Brain microvascular endothelial cell (primary cell): ENCODE measurements at regions not wholly inside any gene's neighbourhood (a gene's known extent, or its start where the extent isn't known, plus 50 kb on each side); places are given as distances from the start of the nearest gene placed in this dataset.

Source experiments
- DNase-seq: peaks from one replicate; pipeline ENCODE4 v3.0.0-alpha.2; 2020
- H3K27ac ChIP-seq: fragments of 250-450 bp; sonication (Bioruptor Pico); 2 replicates; pipeline ENCODE4 v1.5.1; 2020; ENCODE audit warnings: mild to moderate bottlenecking, moderate library complexity
- H3K27me3 ChIP-seq: fragments of 250-450 bp; sonication (Bioruptor Pico); replicated peaks from 2 replicates; pipeline ENCODE4 v1.5.1; 2020; ENCODE audit warnings: mild to moderate bottlenecking
- H3K36me3 ChIP-seq: fragments of 250-450 bp; sonication (Bioruptor Pico); replicated peaks from 2 replicates; pipeline ENCODE4 v1.5.1; 2020; ENCODE audit warnings: mild to moderate bottlenecking
- H3K4me3 ChIP-seq: 2 replicates; pipeline ENCODE4 v1.5.1; 2011; ENCODE audit warnings: low read depth, mild to moderate bottlenecking, control low read depth, low read length, moderate library complexity
- in situ Hi-C: cut with HindIII; loops from 2 replicates; pipeline ENCODE4 v1.10.0; 2017; ENCODE audit warnings: low sequenced_read_pairs, low pct_ligation_motif_present
- TF ChIP-seq, protein P1 (sequence below): IDR thresholded peaks from 2 replicates; pipeline ENCODE4 v1.5.1; 2011; ENCODE audit warnings: low read depth, mild to moderate bottlenecking, moderate library complexity, low read length, control low read depth, inconsistent platforms; ENCODE audit errors: missing control alignments

DNA sequence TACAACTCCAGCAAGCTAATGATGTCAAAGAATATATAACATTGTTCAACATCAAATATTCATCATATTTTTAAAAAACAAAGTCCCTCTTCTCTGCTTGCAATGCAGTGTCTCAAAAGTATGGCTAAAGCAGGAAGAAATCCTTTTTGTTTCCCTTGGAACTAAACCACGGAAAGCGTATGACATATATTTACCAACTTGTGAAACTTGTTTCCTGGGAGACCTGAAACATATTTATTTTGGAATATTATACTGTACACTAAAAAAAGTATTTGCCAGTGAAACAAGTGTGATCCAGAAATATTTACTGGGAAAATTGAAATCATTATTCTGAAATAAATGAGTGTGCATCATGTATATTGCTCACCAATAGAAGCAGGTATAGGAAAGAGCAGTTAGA lies 156.0 kb upstream of the ANKRD50 start:
- H3K27me3 ChIP-seq, result no peaks in the 10 kb centered on the region
- DNase-seq, result no peak
- no peak overlapping the region for H3K27ac ChIP-seq
- in situ Hi-C loops, result no loop called here
- H3K36me3 ChIP-seq, result no peaks in the 10 kb centered on the region
- no peak overlapping the region for H3K4me3 ChIP-seq
- TF ChIP-seq, protein P1, sequence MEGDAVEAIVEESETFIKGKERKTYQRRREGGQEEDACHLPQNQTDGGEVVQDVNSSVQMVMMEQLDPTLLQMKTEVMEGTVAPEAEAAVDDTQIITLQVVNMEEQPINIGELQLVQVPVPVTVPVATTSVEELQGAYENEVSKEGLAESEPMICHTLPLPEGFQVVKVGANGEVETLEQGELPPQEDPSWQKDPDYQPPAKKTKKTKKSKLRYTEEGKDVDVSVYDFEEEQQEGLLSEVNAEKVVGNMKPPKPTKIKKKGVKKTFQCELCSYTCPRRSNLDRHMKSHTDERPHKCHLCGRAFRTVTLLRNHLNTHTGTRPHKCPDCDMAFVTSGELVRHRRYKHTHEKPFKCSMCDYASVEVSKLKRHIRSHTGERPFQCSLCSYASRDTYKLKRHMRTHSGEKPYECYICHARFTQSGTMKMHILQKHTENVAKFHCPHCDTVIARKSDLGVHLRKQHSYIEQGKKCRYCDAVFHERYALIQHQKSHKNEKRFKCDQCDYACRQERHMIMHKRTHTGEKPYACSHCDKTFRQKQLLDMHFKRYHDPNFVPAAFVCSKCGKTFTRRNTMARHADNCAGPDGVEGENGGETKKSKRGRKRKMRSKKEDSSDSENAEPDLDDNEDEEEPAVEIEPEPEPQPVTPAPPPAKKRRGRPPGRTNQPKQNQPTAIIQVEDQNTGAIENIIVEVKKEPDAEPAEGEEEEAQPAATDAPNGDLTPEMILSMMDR, result no peak

DNA sequence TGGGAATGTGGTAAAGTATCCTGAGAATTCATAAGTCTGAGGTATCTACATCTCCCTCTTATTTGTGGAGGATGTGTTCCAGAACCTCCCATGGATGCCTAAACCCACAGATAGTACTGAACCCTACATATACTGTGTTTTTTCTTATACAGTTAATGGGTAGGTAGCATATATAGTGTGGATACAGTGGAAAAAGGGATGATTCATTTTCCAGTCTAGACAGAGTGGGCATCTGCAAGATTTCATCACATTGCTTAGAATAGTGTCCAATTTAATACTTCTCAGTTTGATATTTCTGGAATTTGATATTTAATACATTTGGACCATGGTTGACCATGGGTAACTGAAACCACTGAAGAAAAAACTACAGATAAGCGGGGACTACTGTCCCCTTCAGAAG lies 155.0 kb upstream of the ANKRD50 start:
- H3K4me3 ChIP-seq, result no peak overlapping the region
- DNase-seq, result peak; percentile 42
- TF ChIP-seq, protein P1, result no peak

GRCh38 chr4:124866301-124866700 lies 153.8 kb upstream of the ANKRD50 start:
- Histone ChIP-seq H3K27ac (no peak overlapping the region), H3K27me3 (no peaks in the 10 kb centered on the region), H3K36me3 (no peaks in the 10 kb centered on the region), H3K4me3 (no peak overlapping the region)
- TF ChIP-seq, protein P1, result no peak
- in situ Hi-C loops, result no loop called here
- no peak for DNase-seq

More for the DNA sequence above, 155.0 kb upstream of the ANKRD50 start:
- no peak overlapping the region for H3K27ac ChIP-seq
- in situ Hi-C loops, result no loop called here
- H3K36me3 ChIP-seq, result no peaks in the 10 kb centered on the region
- H3K27me3 ChIP-seq, result no peaks in the 10 kb centered on the region

- no peaks in the 10 kb centered on the region for H3K36me3 ChIP-seq
- H3K27me3 ChIP-seq, result no peaks in the 10 kb centered on the region
- DNase-seq, result no peak
- H3K4me3 ChIP-seq, result no peak overlapping the region
- TF ChIP-seq, protein P1, result no peak
- no peak overlapping the region for H3K27ac ChIP-seq
- in situ Hi-C loops, result no loop called here
These were observed 150.6 kb upstream of the ANKRD50 start for GRCh38 chr4:124863040-124863545.

GRCh38 chr4:124862261-124862660 lies 149.7 kb upstream of the ANKRD50 start:
- Histone ChIP-seq H3K36me3 (no peaks in the 10 kb centered on the region), H3K4me3 (no peak overlapping the region), H3K27me3 (no peaks in the 10 kb centered on the region), H3K27ac (no peak overlapping the region)
- DNase-seq, result no peak
- in situ Hi-C loops, result no loop called here
- TF ChIP-seq, protein P1, result no peak

DNA sequence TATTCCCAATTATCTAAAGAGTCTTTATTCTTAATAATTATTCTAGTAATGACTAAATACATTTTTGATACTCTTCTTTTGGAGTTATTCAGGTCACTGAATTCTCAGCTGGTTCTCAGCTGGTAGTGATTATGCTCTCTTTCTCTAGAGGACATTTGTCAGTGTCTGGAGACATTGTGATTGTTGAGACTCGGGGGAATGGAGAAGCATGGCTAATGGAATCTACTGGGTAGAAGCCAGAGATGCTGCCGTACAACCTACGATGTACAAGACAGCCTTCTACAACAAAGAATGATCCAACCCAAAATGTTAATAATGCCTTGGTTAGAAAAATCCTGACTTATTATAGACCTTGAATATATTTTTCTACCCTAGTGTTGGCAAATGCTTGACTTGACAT lies 149.2 kb upstream of the ANKRD50 start:
- TF ChIP-seq, protein P1, result no peak
- in situ Hi-C loops, result no loop called here

More for the DNA sequence above, 149.2 kb upstream of the ANKRD50 start:
- H3K27ac ChIP-seq, result no peak overlapping the region
- H3K27me3 ChIP-seq, result no peaks in the 10 kb centered on the region
- no peak overlapping the region for H3K4me3 ChIP-seq
- H3K36me3 ChIP-seq, result no peaks in the 10 kb centered on the region
- DNase-seq, result no peak
